WTC11 (cell line): ENCODE measurements at regions not wholly inside any gene's neighbourhood (a gene's known extent, or its start where the extent isn't known, plus 50 kb on each side); places are given as distances from the start of the nearest gene placed in this dataset.

Experiments
- ELF4 ChIP-seq: sonication (generic); formaldehyde crosslinking; IDR thresholded peaks from 2 replicates; pipeline ENCODE4 v1.8.1; 2022; ENCODE audit warnings: low read depth, mild to moderate bottlenecking, moderate library complexity, missing genetic modification reagents
- ESRRA ChIP-seq: sonication (generic); formaldehyde crosslinking; IDR thresholded peaks from 2 replicates; pipeline ENCODE4 v1.8.1; 2022; ENCODE audit warnings: mild to moderate bottlenecking, missing genetic modification reagents, borderline replicate concordance
- FOXP1 ChIP-seq: sonication (generic); formaldehyde crosslinking; IDR thresholded peaks from 2 replicates; pipeline ENCODE4 v1.8.0; 2022; ENCODE audit warnings: missing genetic modification reagents, mild to moderate bottlenecking, moderate library complexity, borderline replicate concordance
- IRF2 ChIP-seq: sonication (generic); formaldehyde crosslinking; IDR thresholded peaks from 2 replicates; pipeline ENCODE4 v1.8.0; 2022; ENCODE audit warnings: low read depth, missing genetic modification reagents, borderline replicate concordance
- NFATC4 ChIP-seq: fragments of 250-450 bp; sonication (Bioruptor Pico); IDR thresholded peaks from 2 replicates; pipeline ENCODE4 v1.9.0; 2021; ENCODE audit warnings: mild to moderate bottlenecking
- NR2C2 ChIP-seq: sonication (generic); formaldehyde crosslinking; IDR thresholded peaks from 2 replicates; pipeline ENCODE4 v1.8.0; 2022; ENCODE audit warnings: mild to moderate bottlenecking, missing genetic modification reagents
- SP1 ChIP-seq: sonication (generic); formaldehyde crosslinking; conservative IDR thresholded peaks from 2 replicates; pipeline ENCODE4 v1.8.1; 2022; ENCODE audit warnings: missing genetic modification reagents
- TEAD1 ChIP-seq: sonication (generic); formaldehyde crosslinking; IDR thresholded peaks from 2 replicates; pipeline ENCODE4 v1.8.0; 2022; ENCODE audit warnings: mild to moderate bottlenecking, missing genetic modification reagents
- TEAD4 ChIP-seq: sonication (generic); formaldehyde crosslinking; IDR thresholded peaks from 2 replicates; pipeline ENCODE4 v1.8.0; 2022; ENCODE audit warnings: mild to moderate bottlenecking, missing genetic modification reagents
- ZNF121 ChIP-seq: sonication (generic); formaldehyde crosslinking; IDR thresholded peaks from 2 replicates; pipeline ENCODE4 v1.8.0; 2023; ENCODE audit warnings: missing genetic modification reagents
- TF ChIP-seq, protein P1 (sequence below): fragments of 200-600 bp; IDR thresholded peaks from 2 replicates; pipeline ENCODE4 v1.8.0; 2022; ENCODE audit warnings: antibody characterized with exemption
- TF ChIP-seq, protein P2 (sequence below): sonication (generic); formaldehyde crosslinking; IDR thresholded peaks from 2 replicates; pipeline ENCODE4 v1.8.1; 2023; ENCODE audit warnings: mild to moderate bottlenecking, missing genetic modification reagents
- TF ChIP-seq, protein P3 (sequence below): sonication (generic); formaldehyde crosslinking; IDR thresholded peaks from 2 replicates; pipeline ENCODE4 v1.8.1; 2022; ENCODE audit warnings: missing genetic modification reagents, borderline replicate concordance

DNA sequence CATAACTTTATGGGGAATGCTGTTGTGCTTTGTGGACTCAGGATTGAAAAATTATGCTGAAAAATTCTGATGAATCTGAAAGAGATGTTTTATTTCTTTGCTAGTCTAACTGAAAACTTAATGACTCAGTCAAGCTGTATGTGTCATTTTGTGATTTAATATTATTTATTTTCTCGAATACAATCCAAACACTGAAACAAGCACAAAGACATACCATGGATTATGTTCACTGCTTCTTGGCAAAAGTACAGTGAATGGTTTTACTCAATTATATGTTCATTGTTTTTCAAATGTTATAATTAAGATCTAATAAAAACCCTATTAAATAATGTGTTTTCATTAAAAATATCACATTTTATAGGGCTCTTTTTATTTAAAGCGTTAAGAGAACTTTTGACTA lies 330.6 kb upstream of the EPHA7 start:
- TF ChIP-seq, protein P1, sequence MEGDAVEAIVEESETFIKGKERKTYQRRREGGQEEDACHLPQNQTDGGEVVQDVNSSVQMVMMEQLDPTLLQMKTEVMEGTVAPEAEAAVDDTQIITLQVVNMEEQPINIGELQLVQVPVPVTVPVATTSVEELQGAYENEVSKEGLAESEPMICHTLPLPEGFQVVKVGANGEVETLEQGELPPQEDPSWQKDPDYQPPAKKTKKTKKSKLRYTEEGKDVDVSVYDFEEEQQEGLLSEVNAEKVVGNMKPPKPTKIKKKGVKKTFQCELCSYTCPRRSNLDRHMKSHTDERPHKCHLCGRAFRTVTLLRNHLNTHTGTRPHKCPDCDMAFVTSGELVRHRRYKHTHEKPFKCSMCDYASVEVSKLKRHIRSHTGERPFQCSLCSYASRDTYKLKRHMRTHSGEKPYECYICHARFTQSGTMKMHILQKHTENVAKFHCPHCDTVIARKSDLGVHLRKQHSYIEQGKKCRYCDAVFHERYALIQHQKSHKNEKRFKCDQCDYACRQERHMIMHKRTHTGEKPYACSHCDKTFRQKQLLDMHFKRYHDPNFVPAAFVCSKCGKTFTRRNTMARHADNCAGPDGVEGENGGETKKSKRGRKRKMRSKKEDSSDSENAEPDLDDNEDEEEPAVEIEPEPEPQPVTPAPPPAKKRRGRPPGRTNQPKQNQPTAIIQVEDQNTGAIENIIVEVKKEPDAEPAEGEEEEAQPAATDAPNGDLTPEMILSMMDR, result no peak
- TF ChIP-seq, protein P2, sequence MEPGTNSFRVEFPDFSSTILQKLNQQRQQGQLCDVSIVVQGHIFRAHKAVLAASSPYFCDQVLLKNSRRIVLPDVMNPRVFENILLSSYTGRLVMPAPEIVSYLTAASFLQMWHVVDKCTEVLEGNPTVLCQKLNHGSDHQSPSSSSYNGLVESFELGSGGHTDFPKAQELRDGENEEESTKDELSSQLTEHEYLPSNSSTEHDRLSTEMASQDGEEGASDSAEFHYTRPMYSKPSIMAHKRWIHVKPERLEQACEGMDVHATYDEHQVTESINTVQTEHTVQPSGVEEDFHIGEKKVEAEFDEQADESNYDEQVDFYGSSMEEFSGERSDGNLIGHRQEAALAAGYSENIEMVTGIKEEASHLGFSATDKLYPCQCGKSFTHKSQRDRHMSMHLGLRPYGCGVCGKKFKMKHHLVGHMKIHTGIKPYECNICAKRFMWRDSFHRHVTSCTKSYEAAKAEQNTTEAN (CRISPR knock-in tag), result no peak
- TF ChIP-seq, protein P3, sequence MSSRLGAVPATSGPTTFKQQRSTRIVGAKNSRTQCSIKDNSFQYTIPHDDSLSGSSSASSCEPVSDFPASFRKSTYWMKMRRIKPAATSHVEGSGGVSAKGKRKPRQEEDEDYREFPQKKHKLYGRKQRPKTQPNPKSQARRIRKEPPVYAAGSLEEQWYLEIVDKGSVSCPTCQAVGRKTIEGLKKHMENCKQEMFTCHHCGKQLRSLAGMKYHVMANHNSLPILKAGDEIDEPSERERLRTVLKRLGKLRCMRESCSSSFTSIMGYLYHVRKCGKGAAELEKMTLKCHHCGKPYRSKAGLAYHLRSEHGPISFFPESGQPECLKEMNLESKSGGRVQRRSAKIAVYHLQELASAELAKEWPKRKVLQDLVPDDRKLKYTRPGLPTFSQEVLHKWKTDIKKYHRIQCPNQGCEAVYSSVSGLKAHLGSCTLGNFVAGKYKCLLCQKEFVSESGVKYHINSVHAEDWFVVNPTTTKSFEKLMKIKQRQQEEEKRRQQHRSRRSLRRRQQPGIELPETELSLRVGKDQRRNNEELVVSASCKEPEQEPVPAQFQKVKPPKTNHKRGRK (CRISPR knock-in tag), result no peak
- TF ChIP-seq ELF4 (CRISPR knock-in tag) (no peak), TEAD1 (no peak), TEAD4 (CRISPR knock-in tag) (no peak), FOXP1 (CRISPR knock-in tag) (no peak), SP1 (no peak), NR2C2 (no peak), NFATC4 (CRISPR knock-in tag) (no peak), ESRRA (CRISPR knock-in tag) (no peak), IRF2 (CRISPR knock-in tag) (no peak), ZNF121 (CRISPR knock-in tag) (no peak)
